Heart left ventricle (tissue), 13 donors: ENCODE measurements at regions not wholly inside any gene's neighbourhood (a gene's known extent, or its start where the extent isn't known, plus 50 kb on each side); places are given as distances from the start of the nearest gene placed in this dataset.

Experiments
- POLR2A ChIP-seq, 2 donors: fragments of 450-650 bp; IDR thresholded peaks; one replicate each; pipeline ENCODE4 v1.6.1; 2017; ENCODE audit warnings: antibody characterized with exemption in 2 of 2, mild to moderate bottlenecking in 2 of 2, moderate library complexity in 2 of 2
- TF ChIP-seq, protein P1 (sequence below), 12 donors: fragments of 200-600 bp; sonication (generic) in 4 of 12; IDR thresholded peaks; one replicate each; pipeline versions ENCODE4 v1.5.0 to v1.8.0; 2018 to 2022; ENCODE audit warnings: antibody characterized with exemption in 12 of 12, mild to moderate bottlenecking in 5 of 12
- donor health status: ischemic (EF 13 %, LVEDD 7.1; RV severe dilation, severe dysfunction).
- donor health status: DM: no; HTN: yes; CAD: no.
- donor health status: DM: no; HTN: no; CAD: no.
- donor health status: ischemic (EF 25% LVEDD 6.9; RV normal size, moderate dysfunction).
- donor health status: ischemic (EF 25% LVEDD 5.7; RV mildly dilated, moderate dysfunction).
- donor health status: ischemic (EF 35%, LVEDD 5.7; RV mildly dilated, moderate dysfunction).
- donor health status: nonischemic (EF 11% LVEDD 7.7; RV severe dilation, severe dysfunction).
- donor health status: DM: yes; HTN: yes; CAD: no.
- donor health status: PGD.
- donor health status: ischemic (EF 29% LVEDD 5.4; RV normal size, mild dysfunction).
- donor health status: nonischemic (EF 23%, LVEDD 6.1; RV moderate dilation, normal function).

DNA sequence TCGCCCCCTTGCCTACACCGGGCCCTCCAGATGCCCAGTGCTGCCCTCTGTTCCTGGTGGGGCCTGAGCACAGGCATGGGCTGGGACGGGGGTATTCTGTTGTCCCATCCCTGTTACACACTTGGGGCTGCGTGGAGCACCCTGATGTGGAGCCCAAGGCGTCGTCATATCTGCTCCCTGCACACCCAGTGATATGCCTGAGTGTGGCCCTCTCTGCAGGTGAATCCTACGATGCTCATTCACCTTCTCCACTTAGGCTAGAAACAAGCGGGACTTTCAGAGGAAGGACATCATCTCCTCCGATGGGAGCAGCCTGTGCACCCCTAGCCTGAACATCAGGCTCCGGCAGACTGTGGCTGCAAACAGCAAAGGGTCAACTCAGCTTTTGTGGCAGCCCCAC lies 91.0 kb upstream of the NPTX2 start:
- TF ChIP-seq, protein P1, sequence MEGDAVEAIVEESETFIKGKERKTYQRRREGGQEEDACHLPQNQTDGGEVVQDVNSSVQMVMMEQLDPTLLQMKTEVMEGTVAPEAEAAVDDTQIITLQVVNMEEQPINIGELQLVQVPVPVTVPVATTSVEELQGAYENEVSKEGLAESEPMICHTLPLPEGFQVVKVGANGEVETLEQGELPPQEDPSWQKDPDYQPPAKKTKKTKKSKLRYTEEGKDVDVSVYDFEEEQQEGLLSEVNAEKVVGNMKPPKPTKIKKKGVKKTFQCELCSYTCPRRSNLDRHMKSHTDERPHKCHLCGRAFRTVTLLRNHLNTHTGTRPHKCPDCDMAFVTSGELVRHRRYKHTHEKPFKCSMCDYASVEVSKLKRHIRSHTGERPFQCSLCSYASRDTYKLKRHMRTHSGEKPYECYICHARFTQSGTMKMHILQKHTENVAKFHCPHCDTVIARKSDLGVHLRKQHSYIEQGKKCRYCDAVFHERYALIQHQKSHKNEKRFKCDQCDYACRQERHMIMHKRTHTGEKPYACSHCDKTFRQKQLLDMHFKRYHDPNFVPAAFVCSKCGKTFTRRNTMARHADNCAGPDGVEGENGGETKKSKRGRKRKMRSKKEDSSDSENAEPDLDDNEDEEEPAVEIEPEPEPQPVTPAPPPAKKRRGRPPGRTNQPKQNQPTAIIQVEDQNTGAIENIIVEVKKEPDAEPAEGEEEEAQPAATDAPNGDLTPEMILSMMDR (IDR thresholded peaks at IDR 0.05) = no peak
- no peak for TF ChIP-seq POLR2A (IDR thresholded peaks at IDR 0.05)
